Colonic mucosa (tissue), 4 donors: ENCODE measurements at regions not wholly inside any gene's neighbourhood (a gene's known extent, or its start where the extent isn't known, plus 50 kb on each side); places are given as distances from the start of the nearest gene placed in this dataset.
"Not testable (repeated sequence)": the region's sequence is repeated elsewhere in the genome, so short reads cannot be mapped to it uniquely, and the experiment has no call there.

ENCODE experiments used
- DNase-seq: peaks from one replicate; pipeline ENCODE4 v3.0.0-alpha.2; 2020
- H3K27ac ChIP-seq: fragments of 200-600 bp; one replicate; pipeline ENCODE4 v1.8.0; 2021
- H3K27me3 ChIP-seq: fragments of 200-600 bp; one replicate; pipeline ENCODE4 v1.8.0; 2021
- H3K36me3 ChIP-seq: fragments of 200-600 bp; one replicate; pipeline ENCODE4 v1.8.0; 2021
- H3K4me1 ChIP-seq: fragments of 200-600 bp; one replicate; pipeline ENCODE4 v1.8.0; 2021; ENCODE audit warnings: mild to moderate bottlenecking
- H3K4me3 ChIP-seq: fragments of 200-600 bp; one replicate; pipeline ENCODE4 v1.8.0; 2021
- H3K9ac ChIP-seq, 2 donors: one replicate each; pipeline ENCODE4 v1.7.0; 2013; ENCODE audit warnings: control low read depth in 2 of 2, low read depth in 2 of 2, low read length in 2 of 2
- H3K9me3 ChIP-seq: fragments of 200-600 bp; one replicate; pipeline ENCODE4 v1.8.0; 2021
- intact Hi-C: fragments of 100-400 bp; cut with DNase I; formaldehyde crosslinking; loops from one replicate; pipeline ENCODE4 v1.14.1; 2022
- TF ChIP-seq, protein P1 (sequence below): fragments of 200-600 bp; IDR thresholded peaks from one replicate; pipeline ENCODE4 v1.8.0; 2022; ENCODE audit warnings: antibody characterized with exemption, mild to moderate bottlenecking
- donor health status: healthy.
- donor health status: DM: no; HTN: no; CAD: no.
- donor health status: DM: no; HTN: no; CAD: no.

DNA sequence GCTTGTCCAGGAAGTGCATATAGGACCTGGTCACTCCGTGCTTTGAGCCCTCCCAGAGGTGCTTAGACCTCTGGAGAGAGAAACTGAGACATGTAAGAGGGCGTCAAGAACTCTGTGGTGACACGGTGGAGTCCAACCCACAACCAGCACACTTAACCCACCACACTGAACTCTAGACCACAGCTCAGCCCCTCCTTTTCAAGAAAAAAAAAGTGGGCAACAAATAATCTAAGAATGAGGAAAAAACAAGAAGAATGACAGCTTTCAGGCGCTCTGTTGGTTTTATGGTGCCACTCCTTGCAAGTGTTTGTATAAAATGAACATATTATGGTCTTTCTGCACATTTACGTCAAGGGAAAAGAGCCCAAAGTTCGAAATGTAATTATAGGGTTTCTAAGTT is 50.2 kb upstream of the SNAPC3 start:
- Histone ChIP-seq H3K9me3 (no peaks in the 10 kb centered on the region), H3K27ac (peak overlapping the region; percentile 58), H3K4me3 (no peak overlapping the region), H3K4me1 (peaks cover 5% of the 10 kb centered on the region), H3K36me3 (no peaks in the 10 kb centered on the region), H3K9ac (peak overlapping the region in 1 of 2 donors; percentile 51), H3K27me3 (no peaks in the 10 kb centered on the region)
- TF ChIP-seq, protein P1, sequence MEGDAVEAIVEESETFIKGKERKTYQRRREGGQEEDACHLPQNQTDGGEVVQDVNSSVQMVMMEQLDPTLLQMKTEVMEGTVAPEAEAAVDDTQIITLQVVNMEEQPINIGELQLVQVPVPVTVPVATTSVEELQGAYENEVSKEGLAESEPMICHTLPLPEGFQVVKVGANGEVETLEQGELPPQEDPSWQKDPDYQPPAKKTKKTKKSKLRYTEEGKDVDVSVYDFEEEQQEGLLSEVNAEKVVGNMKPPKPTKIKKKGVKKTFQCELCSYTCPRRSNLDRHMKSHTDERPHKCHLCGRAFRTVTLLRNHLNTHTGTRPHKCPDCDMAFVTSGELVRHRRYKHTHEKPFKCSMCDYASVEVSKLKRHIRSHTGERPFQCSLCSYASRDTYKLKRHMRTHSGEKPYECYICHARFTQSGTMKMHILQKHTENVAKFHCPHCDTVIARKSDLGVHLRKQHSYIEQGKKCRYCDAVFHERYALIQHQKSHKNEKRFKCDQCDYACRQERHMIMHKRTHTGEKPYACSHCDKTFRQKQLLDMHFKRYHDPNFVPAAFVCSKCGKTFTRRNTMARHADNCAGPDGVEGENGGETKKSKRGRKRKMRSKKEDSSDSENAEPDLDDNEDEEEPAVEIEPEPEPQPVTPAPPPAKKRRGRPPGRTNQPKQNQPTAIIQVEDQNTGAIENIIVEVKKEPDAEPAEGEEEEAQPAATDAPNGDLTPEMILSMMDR: no peak
- DNase-seq: peak; percentile 43
- intact Hi-C loops: no loop called here

DNA sequence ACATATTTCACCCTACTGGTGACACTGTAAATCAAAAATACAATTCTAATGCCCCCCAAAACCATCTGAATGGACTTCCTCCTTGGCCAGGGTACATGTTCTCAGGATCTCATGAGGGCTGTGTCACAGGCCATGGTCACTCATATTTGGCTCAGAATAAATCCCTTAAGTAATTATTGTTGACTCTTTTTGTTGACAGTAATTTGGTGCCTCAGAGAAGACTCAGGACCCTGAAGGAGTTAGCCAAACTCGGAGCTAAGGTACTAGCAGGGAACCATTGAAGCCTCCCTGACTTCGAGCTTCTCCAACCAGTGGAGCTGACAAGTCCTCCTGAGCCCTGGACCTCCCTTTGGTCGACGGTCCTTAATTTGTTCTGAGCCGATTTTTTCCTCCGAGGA is 51.2 kb upstream of the SNAPC3 start:
- Histone ChIP-seq H3K9me3 (no peaks in the 10 kb centered on the region), H3K9ac (no peak overlapping the region), H3K27me3 (no peaks in the 10 kb centered on the region), H3K4me1 (peaks cover 5% of the 10 kb centered on the region), H3K4me3 (no peak overlapping the region), H3K27ac (peak overlapping the region; percentile 58), H3K36me3 (no peaks in the 10 kb centered on the region)
- TF ChIP-seq, protein P1: no peak
- intact Hi-C loops: no loop called here
- no peak for DNase-seq

DNA sequence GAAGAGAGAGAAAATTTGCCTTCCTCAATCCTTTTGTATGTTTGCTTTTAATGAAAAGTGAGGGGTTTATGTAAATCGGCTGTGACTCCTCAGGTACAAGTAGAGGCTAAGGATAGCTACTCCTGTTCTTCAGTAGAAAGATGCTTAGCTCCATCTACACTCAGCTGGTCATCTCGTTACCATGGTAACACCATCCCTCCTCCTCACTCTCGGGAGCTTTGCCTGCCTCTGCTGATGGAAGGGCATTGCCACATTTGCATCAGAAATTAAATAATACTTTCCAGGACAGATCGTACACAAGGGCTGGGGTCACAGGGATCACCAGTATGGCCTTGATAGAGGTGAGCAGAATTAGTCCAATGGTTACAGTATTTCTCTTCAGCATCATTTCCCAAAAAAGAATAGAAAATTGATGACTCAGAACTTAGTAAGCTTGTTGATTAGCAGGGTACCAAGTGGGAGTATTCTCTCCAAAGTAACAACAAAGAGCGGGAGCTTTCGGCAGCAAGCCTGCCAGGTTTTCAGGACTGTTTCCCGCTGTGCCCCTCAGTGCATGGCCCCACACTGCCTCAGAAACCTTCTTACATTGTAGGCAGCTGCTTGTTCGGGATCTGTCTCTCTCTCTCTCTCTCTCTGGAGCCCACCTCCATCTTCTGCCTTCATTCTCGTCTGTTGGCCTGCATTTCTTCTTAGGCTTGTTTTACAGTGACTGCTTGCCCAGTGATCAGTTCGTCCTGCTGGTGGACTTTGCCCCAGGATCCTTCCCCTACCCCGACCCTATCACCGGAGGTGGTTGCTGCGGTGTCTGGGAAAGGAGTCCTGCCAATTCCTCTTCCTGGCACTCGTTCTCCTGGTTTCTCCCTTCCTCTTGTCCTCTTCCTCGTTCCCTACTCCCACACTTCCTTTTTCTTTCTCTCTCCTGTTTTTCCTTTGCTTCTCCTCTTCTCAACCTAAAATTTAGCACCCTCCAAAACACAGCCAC is 51.9 kb upstream of the SNAPC3 start:
- H3K9me3 ChIP-seq: no peaks in the 10 kb centered on the region
- intact Hi-C loops: no loop called here
- TF ChIP-seq, protein P1: no peak
- no peaks in the 10 kb centered on the region for H3K27me3 ChIP-seq
- no peak overlapping the region for H3K9ac ChIP-seq
- peak overlapping the region; percentile 58 for H3K27ac ChIP-seq
- DNase-seq: no peak
- H3K36me3 ChIP-seq: no peaks in the 10 kb centered on the region
- H3K4me3 ChIP-seq: no peak overlapping the region
- peaks cover 5% of the 10 kb centered on the region for H3K4me1 ChIP-seq

DNA sequence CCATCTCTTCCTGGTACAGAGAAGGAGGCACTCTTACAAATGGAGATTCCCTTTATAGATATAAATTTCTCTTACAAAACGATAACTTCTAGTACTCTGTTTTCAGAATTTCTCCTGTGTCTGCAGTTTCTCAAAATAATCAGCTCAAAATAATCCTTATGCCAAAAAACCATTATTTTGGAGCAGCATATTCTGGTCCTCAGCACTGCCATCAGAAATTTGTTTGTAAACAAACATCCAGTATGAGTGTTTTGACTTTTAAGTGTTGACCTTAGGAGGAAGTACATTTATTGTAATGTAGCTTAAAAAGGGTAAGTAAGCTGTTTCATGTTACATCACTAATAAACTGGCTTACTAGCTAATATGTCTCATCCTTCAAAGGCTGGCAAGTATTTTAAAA is 52.8 kb upstream of the SNAPC3 start:
- Histone ChIP-seq H3K27me3 (no peaks in the 10 kb centered on the region), H3K4me3 (no peak overlapping the region), H3K9me3 (no peaks in the 10 kb centered on the region), H3K36me3 (no peaks in the 10 kb centered on the region), H3K9ac (no peak overlapping the region), H3K27ac (no peak overlapping the region), H3K4me1 (peaks cover 5% of the 10 kb centered on the region)
- DNase-seq: no peak
- TF ChIP-seq, protein P1: no peak
- intact Hi-C loops: no loop called here

DNA sequence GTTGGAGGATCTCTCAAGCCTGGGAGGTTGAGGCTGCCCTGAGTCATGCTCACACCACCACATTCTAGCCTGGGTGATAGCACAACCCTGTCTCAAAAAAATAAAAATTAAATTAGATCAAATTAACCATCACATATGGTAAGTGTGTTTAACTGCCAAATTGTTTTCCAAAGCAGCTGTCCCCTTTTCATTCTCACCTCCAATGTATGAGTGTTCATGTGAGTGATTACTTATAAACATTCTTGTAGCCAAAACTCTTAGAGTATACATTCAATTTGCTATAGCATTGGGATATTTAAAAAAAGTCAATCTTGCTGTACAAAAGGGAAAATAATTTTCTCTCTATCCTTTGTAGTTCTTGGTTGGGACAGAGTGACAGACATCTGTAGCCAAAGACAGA is 53.4 kb upstream of the SNAPC3 start:
- Histone ChIP-seq H3K27me3 (no peaks in the 10 kb centered on the region), H3K9ac (no peak overlapping the region), H3K4me1 (peaks cover 5% of the 10 kb centered on the region), H3K9me3 (no peaks in the 10 kb centered on the region), H3K36me3 (no peaks in the 10 kb centered on the region), H3K4me3 (no peak overlapping the region), H3K27ac (no peak overlapping the region)
- TF ChIP-seq, protein P1: no peak
- DNase-seq: no peak
- intact Hi-C loops: no loop called here

DNA sequence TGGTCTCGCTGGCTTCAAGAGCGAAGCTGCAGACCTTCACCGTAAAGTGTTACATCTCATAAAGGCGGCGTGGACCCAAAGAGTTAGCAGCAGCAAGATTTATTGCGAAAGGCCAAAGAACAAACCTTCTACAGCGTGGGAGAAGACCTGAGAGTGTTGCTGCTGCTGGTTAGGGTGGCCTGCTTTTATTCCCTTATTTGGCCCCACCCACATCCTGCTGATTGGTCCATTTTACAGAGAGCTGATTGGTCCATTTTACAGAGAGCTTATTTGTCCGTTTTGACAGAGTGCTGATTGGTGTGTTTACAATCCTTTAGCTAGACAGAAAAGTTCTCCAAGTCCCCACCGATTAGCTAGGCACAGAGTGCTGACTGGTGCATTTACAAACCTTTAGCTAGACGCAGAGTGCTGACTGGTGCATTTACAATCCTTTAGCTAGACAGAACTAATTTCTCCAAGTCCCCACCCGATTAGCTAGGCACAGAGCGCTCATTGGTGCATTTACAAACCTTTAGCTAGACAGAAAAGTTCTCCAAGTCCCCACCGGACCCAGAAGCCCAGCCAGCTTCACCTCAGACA is 57.6 kb upstream of the SNAPC3 start:
- H3K4me3 ChIP-seq, H3K36me3 ChIP-seq, H3K9me3 ChIP-seq, H3K9ac ChIP-seq, H3K27ac ChIP-seq, H3K27me3 ChIP-seq, intact Hi-C loops, H3K4me1 ChIP-seq, DNase-seq: not testable (repeated sequence)
